ENCODE measurements at regions not wholly inside any gene's neighbourhood (a gene's known extent, or its start where the extent isn't known, plus 50 kb on each side); places are given as distances from the start of the nearest gene placed in this dataset.

DNA sequence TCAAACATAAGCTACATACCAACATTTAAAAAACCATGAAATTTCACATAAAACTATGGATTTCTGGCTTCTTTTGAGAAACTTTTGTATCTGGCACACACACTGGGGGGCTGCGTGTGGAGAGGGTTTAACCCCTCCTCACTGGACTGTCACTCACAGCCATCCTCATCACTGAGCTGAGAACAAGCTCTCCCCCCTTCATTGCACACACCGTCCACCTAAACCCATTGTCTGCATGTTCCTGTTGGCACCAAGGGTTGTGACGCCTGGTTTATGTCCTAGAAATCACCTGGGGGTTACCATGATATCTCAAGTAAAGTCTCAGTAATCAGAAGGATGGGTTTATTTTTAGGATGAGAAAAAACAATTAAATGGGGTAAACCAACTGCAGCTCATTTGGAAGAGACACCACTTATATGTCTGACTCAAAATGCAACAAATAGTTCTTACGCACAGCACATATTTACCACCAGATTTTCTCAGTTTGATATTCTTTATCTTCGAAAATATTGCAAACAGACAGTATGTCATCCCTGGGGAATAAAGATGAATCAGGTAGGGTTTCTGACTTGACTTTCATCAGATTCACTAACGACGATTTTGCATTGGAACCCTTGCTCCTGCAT lies 218.5 kb upstream of the KLF6 start:
- DNase-seq = no peak

DNA sequence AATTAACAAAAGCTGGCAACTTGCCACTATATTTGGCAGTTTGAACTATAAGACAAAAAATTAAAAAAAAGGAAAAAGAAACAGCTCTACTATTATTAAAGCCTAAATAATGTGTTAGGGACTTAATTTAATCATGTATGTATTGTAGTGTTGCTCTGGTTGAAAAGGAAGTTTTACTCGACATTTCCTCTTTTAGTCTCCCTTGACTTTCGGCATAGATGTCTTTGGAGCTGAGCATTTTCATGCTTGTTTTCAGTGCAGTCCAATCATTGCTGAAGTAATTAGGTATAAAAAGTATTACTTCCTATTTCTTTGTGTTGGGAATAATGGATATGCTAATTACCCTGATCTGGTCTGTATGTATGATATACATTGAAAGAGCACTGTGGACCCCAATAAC lies 216.8 kb upstream of the KLF6 start:
- DNase-seq = no peak

DNA sequence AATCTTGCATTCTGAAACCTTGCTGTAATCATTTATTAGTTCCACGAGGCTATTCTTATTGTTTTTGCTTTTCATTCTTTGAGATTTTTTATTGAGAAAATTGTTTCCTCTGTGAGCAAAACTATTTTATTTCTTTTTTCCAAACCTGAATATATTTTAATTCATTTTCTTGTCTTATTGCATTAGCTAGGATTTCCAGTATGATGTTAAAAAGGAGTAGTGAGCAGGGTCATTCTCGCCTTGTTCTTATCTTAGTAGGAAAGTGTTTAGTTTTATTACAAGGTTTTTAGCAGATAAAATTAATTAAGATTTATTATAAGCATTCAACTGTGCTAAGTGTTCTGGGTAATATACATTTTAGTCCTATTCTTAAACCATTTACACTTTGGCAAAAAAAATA lies 214.6 kb upstream of the KLF6 start:
- DNase-seq = no peak

DNA sequence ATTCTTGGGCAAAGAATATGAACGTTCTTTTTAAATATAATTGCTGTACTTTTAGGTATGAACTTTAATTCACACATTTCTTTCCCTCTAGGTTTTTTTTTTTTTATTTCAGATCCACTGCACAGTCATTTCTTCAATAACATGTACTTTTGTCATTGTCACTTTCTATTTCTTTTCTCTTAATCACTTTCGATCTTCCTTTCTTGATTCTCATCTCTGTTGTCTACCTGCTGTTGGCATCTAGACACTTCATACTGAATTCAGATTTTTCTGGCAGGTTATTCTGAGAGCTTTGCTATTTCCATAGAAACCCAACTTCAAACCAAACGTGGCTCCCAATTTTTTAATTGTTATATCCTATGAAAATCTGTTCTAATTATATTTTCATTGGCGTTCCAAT lies 211.7 kb upstream of the KLF6 start:
- no peak for DNase-seq

DNA sequence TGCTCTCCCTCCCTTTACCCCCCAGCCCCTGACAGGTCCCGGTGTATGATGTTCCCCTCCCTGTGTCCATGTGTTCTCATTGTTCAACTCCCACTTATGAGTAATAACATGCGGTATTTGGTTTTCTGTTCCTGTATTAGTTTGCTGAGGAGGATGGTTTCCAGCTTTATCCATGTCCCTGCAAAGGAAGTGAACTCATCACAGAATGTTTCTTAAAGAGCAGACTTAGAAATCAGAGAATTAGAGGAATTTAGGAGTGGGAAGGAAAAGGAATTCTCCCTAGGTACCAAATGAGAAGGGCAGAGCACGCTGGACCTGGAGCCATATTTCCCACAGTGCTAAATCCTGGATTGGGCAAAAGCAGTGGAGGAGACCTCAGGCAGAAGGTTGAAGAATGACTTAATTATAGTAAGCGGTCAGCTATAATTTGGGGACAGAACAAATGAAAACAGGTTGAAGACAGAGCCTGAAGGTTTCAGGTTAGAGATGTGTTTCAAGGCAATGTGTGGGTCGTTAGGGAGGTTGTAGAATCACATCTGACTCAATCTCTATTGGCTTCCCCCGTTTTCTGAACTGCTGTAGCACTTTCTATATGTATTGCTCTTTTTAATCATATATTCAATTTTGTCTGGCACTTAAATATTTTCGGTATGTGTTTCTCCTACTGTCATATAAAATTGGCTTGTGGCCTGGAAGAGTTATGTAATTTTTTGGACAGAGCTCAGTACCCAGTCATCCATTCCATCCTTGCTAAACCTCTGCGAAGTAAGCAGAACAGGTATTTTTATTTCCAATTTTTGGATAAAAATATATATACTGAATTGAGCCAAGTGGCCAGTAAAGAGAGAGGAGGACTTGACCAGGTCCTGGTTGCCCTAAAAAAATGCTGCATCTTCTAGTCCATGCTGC lies 210.5 kb upstream of the KLF6 start:
- DNase-seq = no peak

DNA sequence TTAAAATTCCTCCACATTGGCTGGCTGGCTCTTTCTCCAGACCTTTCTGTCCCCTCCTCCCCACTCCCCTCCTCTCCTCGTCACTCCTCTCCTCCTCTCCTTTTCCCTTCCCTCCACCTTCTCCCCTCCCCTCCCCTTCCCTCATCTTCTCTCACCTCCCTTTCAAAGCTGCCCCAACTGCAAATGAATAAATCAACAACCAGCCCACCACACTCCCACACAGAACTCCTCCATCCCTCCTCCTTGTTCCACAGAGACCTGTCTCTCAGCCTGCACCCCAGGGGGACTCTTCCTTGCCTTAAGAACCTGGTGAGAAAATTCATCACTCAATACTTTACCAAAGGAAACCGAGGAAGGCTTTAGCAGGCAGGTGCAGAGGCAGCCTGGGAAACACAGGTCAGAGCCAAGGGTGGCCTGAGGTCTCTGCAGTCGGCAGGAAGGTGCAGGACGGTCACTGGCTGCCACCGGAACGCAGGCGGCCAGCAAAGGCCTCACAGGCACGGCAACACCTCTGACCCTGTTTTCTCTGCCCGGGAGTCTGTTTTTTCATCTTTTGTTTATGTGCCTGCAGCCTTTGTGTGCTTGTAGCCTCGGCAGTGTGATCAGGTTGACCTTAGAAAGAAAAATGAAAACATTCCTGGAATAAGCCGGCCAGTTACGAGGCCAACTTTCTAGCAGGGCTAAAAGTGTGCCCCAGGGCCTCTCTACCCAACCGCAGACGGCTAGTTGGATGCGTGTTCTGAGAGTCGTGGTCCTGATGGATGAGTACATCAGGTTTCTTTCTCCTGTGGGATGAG lies 207.6 kb upstream of the KLF6 start:
- DNase-seq = no peak

DNA sequence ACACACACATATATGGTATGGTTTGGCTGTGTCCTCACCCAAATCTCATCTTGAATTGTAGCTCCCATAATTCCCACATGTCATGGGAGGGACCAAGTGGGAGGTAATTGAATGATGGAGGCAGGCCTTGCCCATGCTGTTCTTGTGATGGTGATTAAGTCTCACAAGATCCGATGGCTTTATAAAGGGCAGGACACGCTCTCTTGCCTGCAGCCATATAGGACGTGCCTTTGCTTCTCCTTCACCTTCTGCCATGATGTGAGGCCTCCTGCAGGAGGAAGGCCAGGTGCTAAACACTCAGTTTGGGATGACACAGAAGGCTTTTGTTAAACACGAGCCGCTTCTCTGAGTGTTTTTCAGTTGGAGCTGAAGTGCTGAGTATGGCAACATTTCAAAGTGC lies 205.3 kb upstream of the KLF6 start:
- DNase-seq = no peak

DNA sequence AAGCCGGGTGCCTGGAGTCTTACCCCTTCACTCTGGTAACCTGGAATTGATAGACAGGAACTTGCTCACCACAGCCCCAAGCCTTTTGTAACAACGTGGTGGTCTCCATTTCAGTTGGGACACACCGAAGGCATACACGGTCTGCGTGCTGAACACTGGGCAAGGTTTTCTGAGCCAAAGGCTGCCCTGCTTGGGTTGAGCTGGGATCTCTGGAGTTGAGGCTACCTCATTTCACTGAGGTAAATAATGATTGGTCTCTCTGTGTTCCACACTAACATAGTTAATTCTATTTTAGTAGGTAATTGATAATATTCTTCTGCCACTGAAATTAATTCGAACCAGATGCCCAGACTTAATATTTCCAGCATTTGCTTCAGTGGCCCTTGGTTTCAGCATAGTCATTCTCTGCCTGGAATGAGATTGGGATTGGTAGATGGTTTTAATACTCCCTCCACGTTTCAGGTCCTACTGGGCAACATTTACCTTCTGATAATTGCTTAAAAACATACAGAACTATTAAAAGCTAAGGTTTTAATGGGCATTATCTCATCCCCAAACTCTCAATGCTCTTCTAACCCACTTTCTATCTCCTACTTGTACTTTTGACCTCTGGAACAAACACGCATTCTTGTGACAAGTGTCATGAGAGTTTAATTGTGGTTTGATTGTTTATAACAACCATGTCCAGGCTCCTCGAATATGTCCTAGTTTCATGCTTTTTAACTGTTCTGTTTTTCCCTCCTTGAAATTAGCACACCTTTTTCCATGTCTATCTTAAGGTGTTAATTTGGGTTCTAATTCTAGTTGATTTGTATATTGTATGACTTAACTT lies 202.3 kb upstream of the KLF6 start:
- no peak for DNase-seq

DNA sequence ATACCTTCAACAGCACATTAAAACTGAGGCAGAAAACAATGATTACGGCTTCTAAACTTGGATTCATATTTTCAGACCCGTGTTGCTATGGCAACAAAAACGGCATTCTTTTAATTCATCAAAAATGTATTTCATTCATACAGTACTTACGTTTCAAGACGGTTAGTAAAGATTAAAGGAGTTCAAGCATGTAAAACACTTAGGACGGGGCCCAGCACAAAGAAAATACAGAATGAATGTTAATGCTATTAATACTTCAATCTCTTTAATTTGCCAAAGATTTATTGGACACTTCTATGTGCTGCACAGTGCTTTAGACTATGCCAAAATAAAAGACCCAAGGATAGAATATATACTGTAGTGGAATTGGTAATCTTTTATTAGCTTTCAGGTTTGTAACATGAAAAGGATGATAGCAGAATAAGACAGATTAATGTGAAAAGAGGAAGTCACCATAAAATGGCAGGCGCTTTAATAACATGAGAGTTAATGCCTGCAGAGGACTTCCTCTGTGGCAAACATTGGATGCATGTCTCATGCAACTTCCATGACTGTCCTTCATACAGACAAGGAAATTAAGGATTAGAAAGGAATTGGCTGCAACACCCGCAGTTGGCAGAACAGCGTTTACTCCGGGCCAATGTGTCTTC lies 201.6 kb upstream of the KLF6 start:
- no peak for DNase-seq

DNA sequence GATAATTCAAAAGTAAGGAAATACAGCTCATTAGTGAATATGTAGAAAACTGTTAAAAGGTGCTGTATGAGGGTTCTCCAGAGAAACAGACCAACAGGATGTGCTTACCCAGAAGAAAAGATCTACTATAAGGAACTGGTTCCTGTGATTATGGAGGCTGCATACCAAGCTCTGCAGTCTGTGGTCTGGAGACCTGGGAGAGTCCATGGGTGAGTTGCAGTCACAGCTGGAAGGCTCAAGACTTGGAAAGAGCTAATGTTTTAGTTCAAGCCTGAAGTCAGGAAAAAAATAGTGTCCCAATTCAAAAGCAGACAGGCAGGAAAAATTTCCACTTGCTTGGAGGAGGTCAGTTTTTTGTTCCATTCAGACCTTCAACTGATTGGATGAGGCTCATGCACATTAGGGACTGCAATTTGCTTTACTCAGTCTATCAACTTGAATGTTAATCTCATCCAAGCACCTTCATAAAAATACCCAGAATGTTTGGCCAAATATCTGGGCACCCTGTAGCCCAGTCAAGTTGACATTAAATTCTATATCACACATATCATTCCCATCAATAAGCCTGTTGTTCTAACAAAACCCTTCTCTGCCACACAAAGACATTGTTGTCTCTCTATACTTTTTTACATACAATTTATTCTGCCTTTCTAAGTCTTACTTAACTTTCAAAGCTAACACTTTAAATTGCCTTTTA lies 197.9 kb upstream of the KLF6 start:
- no peak for DNase-seq

DNA sequence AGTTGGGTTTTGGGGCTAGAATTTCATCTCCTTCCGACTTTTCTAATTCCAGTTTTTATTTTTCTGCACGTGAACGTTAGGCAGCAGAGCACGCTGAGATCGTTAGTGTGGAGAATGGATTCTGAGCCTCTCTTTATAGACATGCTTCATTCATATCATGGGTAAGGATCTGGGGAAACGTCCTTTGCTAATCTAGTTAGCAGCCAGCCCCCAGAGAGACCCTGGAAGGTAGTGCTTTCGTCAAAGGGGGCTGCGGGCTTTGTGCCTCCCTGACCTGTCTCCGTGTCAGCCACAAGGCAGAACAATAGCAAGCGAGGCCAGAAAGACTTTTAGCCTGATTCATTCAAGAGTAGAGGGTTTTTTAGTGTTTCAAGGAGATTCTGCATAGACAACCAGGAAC lies 196.3 kb upstream of the KLF6 start:
- DNase-seq = no peak

DNA sequence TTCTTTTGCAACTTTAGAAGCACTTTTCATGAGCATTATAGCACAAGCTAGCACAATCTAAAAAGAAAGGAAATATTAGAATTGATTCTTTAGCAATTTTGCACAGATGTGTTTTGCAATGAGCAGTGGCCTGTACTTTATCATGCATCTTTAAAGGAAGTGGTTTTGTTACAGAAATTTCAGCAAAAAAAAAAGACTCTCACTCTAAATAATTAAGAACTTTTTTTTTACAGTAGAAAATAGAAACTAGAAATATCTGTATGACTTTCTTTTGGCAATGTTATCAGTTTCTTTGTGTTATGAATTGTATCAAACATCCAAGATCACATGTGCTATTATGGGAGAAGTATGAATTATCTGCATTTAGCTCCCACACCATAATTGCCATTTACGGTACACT lies 195.7 kb upstream of the KLF6 start:
- DNase-seq = no peak

DNA sequence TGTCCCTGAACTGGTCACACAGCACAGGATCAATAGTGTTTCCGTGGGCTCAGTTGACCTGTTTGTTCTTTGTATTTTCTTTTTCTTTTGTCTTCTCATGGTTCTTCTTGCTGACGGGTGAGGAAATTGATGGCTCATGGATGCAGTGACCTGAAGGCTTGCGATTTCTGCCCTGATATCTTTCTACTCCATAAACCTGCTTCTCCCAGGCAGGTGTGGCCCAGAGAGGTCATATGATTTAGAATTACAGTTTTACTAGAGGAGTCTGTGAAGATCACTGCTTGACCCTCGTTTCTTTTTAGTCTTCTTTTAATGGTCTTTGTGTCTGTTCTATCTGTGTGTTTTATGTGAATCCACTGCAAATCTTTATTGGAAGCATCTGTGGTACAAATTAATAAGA lies 195.1 kb upstream of the KLF6 start:
- DNase-seq = no peak

DNA sequence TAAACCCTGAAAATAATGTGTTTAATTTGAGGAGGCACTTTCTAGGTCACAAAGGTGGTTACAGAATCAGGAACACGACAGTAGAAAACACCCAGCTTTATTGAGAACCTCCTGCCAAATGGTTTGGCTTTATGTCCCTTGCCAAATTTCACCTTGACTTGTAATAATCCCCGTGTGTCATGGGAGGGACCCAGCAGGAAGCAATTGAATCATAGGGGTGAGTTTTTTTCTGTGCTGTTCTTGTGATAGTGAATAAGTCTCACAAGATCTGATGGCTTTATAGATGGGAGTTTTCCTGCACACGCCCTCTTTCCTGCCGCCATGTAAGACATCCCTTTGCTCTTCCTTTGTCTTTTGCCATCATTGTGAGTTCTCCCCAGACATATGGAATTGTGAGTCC lies 193.8 kb upstream of the KLF6 start:
- DNase-seq = no peak

DNA sequence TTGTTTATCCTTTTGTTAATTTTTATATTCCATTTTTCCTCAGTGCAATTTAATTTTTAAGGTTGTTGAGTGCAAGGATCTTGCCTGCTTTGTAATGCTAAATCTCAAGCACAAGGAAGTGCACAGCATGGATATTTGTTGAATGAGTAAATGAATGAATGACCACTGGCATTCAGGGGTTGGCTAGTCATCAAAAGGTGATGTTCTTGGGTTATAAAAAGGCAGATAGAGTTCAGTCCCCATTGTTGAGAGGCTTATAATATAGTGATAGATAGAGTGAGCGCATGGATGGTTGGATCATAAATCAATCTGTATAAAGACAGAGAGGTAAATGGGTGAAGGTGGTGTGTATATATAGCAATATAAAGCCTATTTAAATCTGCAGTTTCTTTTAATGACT lies 193.2 kb upstream of the KLF6 start:
- no peak for DNase-seq

DNA sequence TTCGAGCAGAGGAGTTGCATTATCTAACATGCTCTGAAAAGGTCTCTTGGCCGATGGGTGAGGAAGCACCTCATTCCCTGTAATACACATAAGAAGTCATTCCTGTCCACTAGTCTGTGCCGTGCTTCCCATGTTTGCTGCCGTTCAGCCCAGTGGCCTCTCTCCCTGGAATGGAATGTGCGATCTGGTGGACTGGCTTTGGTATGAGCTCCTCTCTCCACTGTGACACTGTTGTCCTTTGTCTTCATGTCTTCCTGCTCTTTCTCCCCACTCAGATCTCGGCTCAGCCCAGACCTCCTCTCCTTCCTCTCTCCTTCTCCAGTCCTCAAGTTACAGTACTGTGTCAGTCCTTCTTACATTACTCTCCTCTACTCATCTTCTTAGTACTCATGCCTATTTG lies 192.8 kb upstream of the KLF6 start:
- DNase-seq = no peak

DNA sequence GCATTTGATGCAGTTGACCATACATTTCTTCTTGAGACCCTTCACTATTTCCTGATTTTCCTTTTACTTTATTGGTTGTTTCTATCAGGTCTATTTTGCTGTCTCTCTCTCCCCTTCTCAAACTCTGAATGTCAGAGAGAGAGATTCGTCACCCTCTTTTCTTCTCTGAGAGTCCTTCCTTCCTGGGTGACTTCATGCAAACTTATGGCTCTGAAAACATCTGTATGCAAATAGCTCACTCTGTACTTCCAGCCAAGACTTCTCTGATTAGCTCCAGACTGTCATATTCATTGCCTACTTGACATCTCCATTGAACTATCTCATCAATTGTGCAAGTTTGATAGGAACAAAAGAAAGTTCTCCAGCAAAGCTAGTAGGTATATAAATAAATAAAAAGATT lies 191.7 kb upstream of the KLF6 start:
- no peak for DNase-seq

DNA sequence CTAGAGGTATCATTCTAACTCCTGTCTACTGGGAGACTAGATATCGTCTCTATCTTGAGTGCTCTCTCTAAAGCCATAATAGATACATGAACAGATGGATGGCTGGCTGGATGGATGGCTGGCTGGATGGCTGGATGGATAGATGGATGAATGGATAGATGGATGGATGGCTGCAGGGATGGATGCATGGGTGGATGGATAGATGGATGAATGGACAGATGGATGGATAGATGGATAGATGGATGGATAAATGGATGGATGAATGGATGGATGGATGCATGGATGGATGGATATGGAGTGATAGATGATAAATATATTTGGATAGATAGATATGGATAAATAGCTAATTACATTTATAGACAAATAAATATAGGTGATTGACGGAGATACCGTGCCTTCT lies 191.2 kb upstream of the KLF6 start:
- no peak for DNase-seq

DNA sequence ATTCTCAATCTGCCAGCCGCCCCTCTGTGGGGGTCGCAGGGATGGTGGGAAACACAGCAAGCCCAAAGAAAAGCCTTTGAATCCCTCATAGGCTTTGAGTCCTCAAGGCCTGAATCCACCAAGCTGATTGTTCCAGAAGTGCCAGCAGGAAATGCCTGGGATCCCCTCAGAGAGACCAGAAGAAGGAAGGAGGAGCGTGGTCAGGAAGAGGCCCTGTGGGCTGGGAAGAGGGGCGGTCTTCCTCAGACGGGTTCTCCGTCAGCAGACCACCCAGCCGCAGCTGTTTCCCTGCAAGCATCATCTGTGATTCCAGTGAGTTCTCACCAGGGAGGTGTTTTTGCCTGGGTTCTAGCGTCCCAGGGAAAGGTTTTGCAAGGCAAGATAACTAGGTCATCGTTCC lies 190.0 kb upstream of the KLF6 start:
- DNase-seq = no peak

DNA sequence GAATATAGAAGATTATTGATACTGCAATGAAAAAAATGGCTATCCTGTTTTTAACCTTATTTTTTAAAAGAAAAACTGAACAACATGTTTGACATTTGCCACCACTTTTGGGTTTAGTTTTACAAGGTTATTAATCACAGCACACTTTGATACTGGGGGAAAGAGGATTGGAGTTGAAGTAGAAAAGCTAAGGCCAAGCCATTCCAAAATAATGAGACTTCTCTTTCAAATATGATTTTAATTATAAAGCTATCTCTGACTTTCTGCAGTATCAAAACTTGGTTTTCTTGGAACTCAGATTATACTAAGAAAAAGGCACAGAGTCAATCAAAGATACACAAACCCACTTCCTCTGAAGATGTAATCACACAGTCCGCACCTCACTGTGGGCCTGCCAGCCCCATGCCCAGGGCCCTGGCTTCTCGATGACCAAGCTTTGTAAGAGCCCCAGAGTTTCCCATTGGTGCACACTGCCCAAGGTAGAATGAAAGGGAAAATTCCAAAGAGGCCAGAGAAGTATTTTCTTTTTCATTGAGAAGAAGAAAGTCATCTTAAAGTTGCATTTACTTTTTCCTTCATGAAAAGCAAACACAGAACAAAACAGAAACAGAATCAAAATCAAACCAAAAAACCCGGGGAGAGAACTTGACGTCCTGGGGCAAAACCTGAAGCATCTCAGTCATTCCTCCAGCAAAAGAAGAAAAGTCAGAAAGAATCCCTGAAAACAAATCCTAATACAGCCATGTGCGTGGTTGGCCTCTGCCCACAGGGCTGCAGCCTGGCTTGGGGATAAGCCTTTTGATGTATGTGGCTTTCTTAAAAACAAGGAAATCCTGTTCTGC lies 187.7 kb upstream of the KLF6 start:
- DNase-seq = peak; percentile 34 to 57

DNA sequence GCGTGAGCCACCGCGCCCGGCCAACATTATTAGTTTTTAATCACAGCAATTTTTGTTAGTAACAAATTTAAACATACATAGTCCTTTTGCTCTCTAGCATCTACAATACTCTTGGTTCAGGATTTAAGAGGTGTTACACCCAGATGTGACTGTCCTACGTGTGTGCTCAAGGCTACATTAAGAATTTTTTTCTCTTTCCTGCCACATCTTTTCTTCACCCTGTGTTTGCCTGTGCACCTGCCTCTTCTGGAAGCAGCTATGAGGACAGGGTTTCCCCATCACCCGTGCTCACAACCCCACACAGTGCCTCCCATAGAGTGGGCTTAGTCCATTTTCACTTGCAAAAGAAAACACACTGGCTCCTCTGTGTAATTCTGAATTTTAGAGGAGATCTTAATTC lies 186.7 kb upstream of the KLF6 start:
- DNase-seq = no peak

Measured in activated CD4-positive, alpha-beta T cell treated with anti-CD3 and anti-CD28 coated beads, Interleukin-2, amount 50 U/mL, for 48 hours (primary cell).